ENCODE measurements at regions not wholly inside any gene's neighbourhood (a gene's known extent, or its start where the extent isn't known, plus 50 kb on each side); places are given as distances from the start of the nearest gene placed in this dataset.
"Not testable (repeated sequence)": the region's sequence is repeated elsewhere in the genome, so short reads cannot be mapped to it uniquely, and the experiment has no call there.

GRCh38 chr9:90073186-90073945, 468.6 kb downstream of the GADD45G start:
- no peak for DNase-seq

- no peak for DNase-seq
Observed at GRCh38 chr9:90074316-90074962, 469.6 kb downstream of the GADD45G start.

- not testable (repeated sequence) for DNase-seq
Observed at GRCh38 chr9:90077598-90077997, 472.8 kb downstream of the GADD45G start.

GRCh38 chr9:90078988-90079421, 474.2 kb downstream of the GADD45G start:
- no peak for DNase-seq

GRCh38 chr9:90085633-90086032, 480.8 kb downstream of the GADD45G start:
- no peak for DNase-seq

- DNase-seq = no peak
Observed at GRCh38 chr9:90086101-90086511, 481.3 kb downstream of the GADD45G start.

- no peak for DNase-seq
Observed at GRCh38 chr9:90088434-90088833, 483.6 kb downstream of the GADD45G start.

GRCh38 chr9:90088856-90089255, 484.0 kb downstream of the GADD45G start:
- DNase-seq = no peak

GRCh38 chr9:90090997-90091396, 486.2 kb downstream of the GADD45G start:
- no peak for DNase-seq

- no peak for DNase-seq
Observed at GRCh38 chr9:90092508-90092907, 487.7 kb downstream of the GADD45G start.

- no peak for DNase-seq
Observed at GRCh38 chr9:90095682-90096081, 490.9 kb downstream of the GADD45G start.

GRCh38 chr9:90097237-90097636, 492.4 kb downstream of the GADD45G start:
- DNase-seq = no peak

GRCh38 chr9:90098408-90098807, 493.6 kb downstream of the GADD45G start:
- no peak for DNase-seq

GRCh38 chr9:90099262-90099963, 494.6 kb downstream of the GADD45G start:
- DNase-seq = peak; percentile 34

GRCh38 chr9:90100014-90100413, 495.2 kb downstream of the GADD45G start:
- DNase-seq = no peak

- peak; percentile 92 for DNase-seq
Observed at GRCh38 chr9:90102292-90102901, 497.6 kb downstream of the GADD45G start.

- no peak for DNase-seq
Observed at GRCh38 chr9:90103771-90104170, 499.0 kb downstream of the GADD45G start.

- DNase-seq = no peak
Observed at GRCh38 chr9:90105773-90106172, 501.0 kb downstream of the GADD45G start.

GRCh38 chr9:90107040-90107725, 502.4 kb downstream of the GADD45G start:
- peak; percentile 50 for DNase-seq

GRCh38 chr9:90107726-90108655, 503.2 kb downstream of the GADD45G start:
- DNase-seq = no peak

- no peak for DNase-seq
Observed at GRCh38 chr9:90112788-90113187, 508.0 kb downstream of the GADD45G start.
